ENCODE measurements at regions not wholly inside any gene's neighbourhood (a gene's known extent, or its start where the extent isn't known, plus 50 kb on each side); places are given as distances from the start of the nearest gene placed in this dataset.

DNA sequence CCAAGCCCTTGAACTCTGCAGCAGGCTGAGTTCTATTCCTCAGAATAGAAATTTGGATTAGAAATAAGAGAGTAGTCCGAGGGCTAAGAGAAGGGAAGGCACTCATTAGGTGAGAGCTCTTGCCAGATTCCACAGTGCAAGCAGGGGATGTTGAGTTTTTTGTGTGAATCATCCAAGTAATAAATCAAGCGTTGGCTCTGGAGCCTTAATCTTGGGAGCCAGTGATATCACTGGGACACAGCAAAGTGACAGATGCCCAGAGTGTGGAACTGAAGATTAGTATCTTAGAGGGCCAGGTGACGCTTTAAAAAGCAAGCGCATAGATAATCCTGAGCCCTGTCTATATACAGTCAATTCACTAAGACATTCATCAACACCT lies 60.3 kb downstream of the FOXD1 start:
- no peak for DNase-seq (ENCODE audit: low spot score)
- TF ChIP-seq, protein P1, sequence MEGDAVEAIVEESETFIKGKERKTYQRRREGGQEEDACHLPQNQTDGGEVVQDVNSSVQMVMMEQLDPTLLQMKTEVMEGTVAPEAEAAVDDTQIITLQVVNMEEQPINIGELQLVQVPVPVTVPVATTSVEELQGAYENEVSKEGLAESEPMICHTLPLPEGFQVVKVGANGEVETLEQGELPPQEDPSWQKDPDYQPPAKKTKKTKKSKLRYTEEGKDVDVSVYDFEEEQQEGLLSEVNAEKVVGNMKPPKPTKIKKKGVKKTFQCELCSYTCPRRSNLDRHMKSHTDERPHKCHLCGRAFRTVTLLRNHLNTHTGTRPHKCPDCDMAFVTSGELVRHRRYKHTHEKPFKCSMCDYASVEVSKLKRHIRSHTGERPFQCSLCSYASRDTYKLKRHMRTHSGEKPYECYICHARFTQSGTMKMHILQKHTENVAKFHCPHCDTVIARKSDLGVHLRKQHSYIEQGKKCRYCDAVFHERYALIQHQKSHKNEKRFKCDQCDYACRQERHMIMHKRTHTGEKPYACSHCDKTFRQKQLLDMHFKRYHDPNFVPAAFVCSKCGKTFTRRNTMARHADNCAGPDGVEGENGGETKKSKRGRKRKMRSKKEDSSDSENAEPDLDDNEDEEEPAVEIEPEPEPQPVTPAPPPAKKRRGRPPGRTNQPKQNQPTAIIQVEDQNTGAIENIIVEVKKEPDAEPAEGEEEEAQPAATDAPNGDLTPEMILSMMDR (IDR thresholded peaks at IDR 0.05; ENCODE audit: extremely low read depth, missing control alignments): no peak

DNA sequence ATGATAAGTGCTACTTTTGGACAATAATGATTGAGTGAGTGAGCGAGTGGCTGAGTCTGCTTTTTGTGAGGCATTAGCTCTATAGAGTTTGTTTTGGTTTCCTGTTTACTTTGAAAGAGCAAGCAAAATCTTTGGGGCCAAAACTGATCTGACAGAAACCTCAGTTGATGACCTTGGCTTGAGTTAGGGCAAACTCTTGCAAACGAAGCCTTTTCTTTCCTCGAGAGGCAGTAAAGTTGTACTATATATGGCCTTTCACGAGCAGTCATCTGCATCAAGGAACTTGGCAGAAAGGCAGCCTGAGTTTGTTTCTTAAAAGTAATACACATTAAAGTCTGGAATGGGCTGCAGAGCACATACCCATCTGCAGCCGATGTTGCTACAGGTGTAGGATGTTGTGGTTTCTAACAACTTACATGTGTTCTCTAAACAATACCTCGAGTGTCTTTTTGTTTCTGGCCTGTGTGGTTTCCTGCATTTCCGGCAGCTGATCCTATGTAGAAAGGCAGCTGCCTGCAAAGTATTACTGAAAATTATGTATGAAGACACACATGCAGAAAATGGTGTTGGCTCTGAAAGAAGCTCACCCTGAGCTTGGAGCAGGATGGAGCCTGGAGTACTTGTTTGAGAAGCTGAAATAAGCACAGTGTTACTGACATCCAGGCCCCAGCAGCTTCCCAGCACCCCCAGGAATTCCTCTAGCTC lies 60.8 kb downstream of the FOXD1 start:
- TF ChIP-seq, protein P1 (IDR thresholded peaks at IDR 0.05; ENCODE audit: extremely low read depth, missing control alignments): no peak
- peak; percentile 52 for DNase-seq (ENCODE audit: low spot score)

DNA sequence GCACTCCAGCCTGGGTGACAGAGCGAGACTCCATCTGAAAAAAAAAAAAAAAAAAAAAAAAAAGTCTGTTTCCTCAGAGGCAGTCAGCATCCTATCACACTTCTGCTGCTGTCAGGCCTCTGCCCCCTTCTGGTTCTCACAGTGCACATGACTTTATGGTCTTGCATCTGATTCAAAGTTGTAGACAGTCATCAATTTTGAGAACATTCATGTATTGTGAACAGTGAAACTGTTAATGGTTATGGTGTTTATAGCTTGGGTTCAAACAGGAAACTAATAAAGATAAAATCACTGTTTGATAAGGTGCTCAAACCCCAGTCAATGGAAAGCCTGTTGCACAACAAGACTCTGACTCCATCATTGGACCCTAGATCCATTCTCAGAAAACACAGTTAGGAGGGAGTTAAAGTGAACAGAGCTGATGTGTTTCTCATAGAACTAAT lies 61.4 kb downstream of the FOXD1 start:
- TF ChIP-seq, protein P1 (IDR thresholded peaks at IDR 0.05; ENCODE audit: extremely low read depth, missing control alignments): no peak
- no peak for DNase-seq (ENCODE audit: low spot score)

DNA sequence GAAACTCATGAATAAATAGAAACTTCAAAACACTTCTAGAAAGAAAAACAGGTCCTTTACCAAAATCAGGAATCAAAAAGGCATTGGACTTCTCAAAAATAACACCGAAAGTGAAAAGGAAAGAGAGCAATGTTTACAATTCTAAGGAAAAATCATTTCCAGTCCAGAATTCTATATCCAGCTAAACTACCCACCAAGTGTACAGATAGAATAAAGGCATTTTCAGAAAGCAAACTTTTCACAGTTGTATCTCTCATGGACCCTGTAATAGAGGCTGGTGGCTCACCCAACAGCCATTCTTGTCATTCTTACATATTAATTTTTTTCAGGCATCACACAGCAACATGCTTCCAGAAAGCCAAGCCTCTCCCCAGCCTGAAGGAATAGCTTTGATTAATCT lies 63.7 kb downstream of the FOXD1 start:
- DNase-seq (ENCODE audit: low spot score): no peak
- TF ChIP-seq, protein P1 (IDR thresholded peaks at IDR 0.05; ENCODE audit: extremely low read depth, missing control alignments): no peak

DNA sequence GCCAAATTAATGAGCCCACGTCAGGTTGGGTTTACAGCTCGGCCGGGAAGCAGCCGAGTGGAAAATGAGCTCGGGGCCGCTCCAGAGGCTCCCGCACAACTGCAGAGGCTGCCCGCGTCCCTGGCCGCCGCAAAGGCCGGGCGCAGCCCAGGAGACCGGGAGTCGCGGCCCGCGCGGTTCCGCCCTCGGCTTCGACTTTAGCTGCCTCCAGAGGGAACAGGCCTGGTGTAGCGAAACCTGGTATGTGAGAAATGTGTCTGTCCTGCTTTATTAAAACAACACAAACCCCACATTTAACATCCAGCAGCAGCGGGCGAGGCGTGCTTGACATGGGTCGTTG lies 66.2 kb downstream of the FOXD1 start:
- DNase-seq (ENCODE audit: low spot score): no peak
- TF ChIP-seq, protein P1 (IDR thresholded peaks at IDR 0.05; ENCODE audit: extremely low read depth, missing control alignments): no peak

DNA sequence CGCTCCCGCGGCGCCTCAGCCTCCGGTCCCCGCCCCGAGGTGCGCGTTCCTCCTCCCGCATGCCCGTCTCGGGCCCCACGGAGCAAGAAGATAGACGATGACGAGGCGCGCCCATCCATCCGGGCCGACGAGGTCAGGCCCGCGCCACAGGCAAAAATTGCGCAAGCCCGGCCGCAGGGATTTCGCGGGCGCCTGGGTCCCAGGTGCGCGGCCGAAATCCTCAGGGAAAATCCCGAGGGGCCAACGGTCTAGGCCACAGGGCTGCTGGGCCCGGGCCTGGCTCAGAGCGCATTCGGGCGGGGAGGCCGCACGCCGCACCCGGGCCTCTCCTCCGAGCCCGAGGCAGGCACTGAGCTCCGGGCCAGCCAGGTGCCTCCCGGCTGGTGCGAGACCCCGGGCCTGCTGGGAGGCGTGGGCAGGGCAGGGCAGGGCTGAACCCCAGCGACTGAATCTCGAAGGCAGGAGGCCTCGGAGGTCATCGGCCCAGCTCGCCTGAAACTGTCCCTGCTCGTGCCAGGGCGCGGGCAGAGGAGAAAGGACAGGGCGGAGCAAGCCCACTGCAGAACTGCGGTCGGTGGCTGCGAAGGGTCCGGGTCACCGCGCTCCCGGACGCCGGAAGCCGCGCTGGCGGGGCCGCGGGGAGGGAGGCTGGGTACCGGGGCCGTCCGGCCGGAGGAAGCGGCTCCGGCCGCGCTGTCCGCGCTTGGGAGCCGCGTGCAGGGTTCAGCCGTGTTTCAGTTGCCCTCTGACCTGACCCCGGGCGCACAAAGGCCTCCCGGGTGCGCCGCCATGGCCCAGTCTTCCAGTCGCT lies 66.8 kb downstream of the FOXD1 start:
- DNase-seq (ENCODE audit: low spot score): peak; percentile 25
- TF ChIP-seq, protein P1 (IDR thresholded peaks at IDR 0.05; ENCODE audit: extremely low read depth, missing control alignments): no peak
